Stimulated activated CD4-positive, alpha-beta T cell treated with anti-CD3 and anti-CD28 coated beads, Interleukin-12 subunit alpha, Interleukin-12 subunit beta, amount 100 ng/mL, for 48 hours (primary cell): ENCODE measurements at regions not wholly inside any gene's neighbourhood (a gene's known extent, or its start where the extent isn't known, plus 50 kb on each side); places are given as distances from the start of the nearest gene placed in this dataset.

Experiments used
- DNase-seq, 3 donors: peaks; one replicate each; pipeline ENCODE4 v3.0.0-alpha.2; 2020; ENCODE audit warnings: low read depth in 2 of 3, low spot score in 1 of 3

DNA sequence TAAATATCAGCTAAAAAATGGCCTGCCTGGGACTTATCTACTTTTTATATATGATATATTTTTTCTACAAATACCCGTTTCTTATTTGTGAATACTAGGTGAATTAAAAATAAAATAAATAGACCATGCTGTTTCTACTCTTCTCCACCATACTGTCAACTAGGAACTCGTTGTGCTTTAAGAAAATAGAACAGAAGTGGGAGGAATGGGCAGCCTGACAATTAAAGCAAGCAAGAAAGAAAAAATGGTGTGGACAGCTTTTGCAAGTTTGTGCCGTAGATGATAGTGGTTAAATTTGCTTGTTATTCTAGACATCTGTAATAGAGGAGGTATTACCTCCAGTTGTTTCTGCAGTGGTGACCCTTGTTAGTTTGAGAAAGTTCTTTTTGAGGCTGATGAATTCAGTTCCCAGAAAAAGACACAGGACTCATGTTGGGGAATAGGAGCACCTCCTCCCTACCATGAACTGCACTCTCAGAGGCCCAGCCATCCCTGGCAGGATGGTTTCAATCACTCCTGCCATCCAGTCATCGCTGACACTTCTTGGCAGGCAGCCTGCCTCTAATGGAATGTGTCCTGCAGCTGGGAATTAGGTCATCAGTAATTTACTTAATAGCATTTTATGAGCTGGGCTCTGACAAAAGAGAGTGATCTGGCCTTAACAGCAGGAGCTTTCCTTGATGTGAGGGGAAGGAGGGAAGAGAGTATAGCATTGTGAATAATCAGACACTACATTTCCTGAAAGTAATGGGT lies 105.0 kb upstream of the GAP43 start:
- DNase-seq = no peak

DNA sequence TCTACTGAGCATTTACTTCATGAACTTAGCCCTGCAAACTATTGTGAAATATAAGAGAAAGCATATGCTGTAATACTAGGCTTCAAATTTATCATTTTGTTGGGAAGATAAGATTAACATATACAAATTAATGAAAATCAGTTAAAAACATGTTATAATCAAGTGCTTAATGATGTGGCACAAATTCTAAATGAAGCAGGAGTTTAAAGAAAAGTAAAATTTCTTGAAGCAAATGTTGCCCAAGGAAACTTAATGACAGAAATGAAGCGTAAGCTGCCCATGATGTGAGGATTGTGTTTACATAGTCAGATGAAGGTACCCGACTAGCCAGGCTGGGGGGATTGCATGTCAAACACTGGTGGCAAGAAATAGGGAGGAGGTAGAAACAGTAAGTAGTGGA lies 103.1 kb upstream of the GAP43 start:
- DNase-seq = no peak

DNA sequence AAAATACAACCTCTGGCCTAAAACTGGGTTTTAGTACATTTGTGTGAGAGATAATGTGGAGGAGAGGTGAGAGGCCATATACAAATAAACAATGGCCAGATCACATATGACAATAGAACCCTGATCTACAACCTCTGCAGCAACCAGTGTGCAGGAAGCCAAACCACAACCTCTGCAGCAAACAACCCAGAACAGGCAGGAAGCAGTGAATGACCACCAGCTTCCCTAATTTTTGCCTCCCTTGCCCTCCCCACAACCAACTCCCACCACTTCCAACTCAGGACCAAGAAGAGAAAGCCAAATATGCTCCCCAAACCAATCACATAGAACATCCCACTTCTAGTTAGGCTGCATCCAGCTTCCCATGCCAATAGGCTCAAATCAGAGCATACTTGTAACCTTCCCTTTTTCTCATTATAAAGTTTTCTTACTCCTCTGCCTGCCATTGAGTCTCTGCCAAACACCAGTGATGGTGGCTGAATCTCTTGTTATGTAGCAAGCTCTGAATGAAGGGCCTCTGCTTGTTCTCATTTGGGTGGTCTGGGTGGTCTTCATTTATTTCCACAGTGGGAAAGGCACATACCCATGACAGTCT lies 102.6 kb upstream of the GAP43 start:
- no peak for DNase-seq

DNA sequence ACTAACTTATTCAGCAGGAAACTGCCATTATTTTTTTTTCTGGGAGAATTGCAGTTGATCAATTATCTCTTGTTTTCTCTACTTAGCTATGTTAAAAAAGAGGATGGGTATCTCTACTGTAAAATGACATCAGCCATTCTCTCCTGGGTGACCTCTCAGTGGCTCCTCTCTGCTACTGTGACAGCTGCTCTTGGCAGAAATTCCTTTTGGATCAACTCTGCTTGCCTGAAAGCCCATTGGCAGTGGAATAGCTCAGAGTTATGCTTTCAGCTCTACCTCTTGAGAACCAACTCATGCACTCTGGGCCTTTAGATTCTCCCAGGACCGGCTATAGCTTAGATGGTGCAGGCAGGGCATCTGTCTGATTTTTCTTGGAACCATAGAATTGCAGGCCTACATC lies 99.9 kb upstream of the GAP43 start:
- no peak for DNase-seq

DNA sequence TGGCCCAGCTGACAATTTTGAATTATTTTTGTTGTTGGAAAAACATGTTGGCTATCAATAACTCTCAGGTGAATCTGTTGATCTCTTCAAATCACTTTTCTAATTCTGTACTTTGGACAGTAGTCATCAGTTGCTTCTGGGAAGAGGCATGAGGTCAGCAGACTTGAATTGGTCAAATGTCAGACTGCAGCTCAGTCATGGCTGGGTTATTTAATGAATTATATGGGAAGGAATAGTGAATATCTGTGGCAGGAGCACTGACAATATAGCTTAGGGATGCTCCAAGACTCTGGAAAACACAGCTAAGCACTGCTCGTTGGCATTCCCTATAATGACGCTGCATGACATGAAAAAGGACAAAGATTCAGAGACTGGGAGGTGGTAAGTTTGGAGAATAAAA lies 98.8 kb upstream of the GAP43 start:
- DNase-seq = no peak

DNA sequence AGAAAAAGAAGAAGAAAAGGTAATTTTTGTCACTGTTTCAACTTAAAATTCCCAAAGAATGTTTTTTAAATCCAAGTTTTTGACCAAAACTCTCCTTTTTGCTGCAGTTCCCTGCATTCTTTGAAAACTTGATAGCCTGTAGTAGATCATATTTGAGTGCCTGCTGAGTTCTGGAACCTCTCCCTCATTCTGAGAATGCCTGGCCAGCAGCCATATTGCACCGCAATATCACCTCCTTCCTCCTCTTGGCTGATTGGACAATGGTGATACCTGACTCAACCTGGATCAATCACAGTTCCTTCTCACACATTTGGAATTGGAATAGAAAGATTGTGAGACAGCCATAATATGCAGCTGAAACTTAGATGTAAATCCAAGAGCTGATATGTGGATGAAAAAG lies 97.6 kb upstream of the GAP43 start:
- DNase-seq = no peak

DNA sequence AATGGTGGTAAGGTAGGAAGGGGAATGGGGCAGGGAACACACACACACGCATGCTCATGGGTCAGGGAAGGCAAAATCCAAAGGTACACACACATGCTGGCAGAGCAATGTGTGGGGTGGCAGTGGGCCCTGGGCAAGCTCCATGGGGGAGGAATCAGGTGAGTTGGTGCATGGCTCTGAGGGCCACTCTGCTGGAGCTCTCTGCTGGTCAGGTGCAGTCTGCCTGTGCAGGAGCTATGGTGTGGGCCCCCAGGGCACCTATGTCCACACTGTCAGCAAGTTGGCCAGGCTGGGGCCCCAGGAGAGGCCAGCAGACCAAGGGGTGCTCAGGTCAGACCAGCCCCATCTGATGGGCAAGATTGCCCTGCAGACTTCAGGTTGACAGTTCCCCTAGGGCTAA lies 90.1 kb upstream of the GAP43 start:
- DNase-seq = no peak

DNA sequence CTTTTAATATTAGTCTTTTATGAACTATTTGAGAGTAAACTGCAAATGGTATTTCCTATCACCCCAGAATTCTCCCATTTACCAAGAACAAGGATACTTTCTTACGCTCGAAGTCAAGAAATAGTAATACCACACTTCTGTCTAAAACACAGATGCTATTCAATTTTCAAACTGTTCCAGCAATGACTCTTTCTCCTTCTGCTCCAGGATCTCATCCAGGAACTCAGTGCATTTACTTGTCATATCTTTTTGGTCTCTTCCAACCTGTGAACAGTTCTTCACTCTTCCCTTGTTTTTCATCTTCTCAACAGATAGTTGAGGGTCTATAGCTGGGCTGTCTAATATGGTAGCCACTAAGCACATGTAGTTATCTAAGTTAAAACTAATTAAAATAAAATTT lies 87.1 kb upstream of the GAP43 start:
- DNase-seq = no peak

DNA sequence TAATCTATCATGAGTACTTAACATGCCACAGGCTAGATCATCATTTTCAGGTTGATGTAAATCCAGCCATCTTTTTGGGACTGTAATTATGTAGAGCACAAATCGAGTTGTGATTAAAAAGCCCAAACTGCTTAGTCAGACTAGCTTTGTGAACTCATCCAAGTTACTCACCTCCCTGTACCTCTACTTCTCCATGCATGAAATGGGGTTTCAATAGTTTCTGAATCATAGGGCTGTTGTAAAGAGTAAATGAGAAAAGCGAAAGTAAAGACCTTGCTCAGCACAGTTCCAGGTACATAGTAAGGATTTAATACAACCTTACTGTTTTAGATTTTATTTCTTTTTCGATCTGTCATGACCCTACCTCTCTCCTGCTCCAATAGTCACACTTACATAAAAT lies 85.6 kb upstream of the GAP43 start:
- DNase-seq = no peak

DNA sequence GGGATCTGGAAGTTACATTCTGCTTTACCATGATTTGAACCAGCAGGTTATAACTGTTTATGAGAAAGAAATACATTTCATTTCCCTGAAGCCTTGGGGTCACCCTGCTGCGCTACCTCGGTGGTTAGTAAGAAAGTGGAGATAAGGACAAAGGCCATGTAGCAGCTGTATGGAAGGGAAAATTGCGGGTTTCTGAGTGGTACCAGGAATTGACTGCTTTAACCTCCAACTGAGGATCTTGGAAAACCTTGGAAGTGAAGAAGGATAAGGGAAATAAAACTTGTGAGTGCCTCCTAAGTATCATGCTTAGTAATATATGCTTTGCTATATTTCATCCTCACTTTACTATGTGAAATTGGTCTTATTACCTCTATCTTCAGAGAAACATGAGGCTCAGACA lies 76.1 kb upstream of the GAP43 start:
- DNase-seq = no peak

DNA sequence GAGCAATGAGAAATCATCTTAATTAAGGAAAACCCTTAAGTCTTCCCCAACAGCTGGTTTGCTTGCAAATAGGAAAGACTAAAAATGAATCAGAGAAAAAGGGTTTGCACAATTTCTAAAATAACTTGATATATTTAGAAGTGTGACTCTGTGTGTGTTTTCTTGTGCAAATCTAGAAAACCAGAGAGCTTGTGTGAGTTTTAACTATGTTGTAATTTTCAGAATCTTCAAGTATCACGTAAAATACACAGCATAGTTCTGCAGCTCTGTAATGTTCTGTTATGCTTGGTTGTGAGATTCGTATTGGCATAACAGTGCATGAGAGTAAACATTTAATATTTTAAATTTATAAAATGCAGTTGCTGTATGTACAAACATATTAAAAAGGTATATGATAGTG lies 74.7 kb upstream of the GAP43 start:
- DNase-seq = no peak

DNA sequence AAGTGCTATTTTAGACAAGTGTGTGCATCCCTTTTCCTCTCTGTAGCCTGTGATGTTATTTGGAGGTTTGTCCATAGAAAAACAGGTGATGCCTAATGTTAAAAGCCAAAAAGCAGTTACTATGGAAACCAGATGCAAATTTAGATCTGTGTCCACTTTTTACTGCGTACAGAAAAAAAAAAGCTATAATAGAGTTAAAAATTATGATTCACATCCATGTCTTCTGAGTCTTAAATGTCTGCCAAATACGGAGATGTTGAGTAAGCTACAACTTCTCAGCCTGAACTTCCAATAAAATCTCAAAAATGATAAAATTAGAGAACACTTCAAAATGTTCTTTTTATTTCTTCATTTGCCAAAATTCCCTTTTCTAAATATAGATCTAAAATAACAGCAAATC lies 74.2 kb upstream of the GAP43 start:
- no peak for DNase-seq

DNA sequence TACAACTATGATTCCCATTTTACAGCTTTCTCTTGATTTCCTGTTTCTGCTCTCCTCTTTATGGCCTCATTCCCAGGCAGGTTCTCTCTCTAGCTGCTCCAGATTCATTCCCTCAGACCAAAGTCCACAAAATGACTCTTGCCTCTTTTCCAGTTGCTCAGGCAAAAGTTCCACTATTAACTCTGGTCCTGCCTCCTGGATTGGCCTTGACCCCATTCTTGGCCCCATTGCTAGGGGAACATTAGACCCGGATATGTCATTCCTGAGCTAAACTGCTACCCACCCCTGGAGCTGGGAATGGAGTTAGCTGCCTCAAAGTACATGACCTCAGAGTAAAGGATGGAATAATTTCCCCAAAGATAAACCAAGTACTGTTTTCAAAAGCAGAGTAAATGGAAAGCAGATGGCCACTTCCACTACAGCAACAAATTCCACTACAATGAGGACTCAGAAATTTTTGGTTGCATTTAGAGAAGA lies 73.0 kb upstream of the GAP43 start:
- no peak for DNase-seq

DNA sequence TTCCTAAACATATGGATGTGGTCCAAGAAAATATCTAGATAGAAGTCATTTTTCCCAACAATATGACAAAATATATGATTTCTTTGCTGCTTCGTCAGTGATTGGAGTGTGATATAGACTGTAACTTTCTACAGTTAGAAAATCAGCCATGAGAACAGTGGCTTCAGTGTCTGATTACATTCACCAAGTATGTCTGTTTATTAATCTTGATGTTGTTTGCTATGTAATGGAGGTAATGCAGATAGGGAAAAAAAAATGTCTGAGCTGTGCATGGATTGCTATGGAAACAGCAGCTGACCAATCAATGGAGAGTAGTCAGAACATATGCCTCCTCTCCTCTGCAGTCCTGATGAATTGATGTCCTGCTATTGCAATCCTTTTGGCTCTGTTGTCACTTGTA lies 72.3 kb upstream of the GAP43 start:
- DNase-seq = no peak

DNA sequence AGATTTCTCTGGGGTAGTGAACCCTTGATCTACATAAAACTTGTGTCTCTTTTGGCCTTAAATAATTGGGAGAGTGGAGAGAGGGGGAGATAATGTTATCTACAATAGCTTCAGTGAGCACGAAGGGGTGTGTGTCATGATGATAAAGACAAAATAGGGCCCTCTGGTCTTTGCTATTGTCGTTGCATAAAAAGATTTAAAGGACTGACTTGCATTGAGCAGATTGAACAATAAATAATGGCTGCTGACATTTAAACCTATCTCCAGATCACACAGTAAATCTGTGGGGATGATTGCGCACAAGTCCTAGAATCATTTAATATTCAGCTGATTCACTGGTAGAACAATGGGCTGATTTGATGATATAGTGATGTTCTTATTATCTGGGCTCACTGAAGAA lies 71.3 kb upstream of the GAP43 start:
- DNase-seq = no peak

DNA sequence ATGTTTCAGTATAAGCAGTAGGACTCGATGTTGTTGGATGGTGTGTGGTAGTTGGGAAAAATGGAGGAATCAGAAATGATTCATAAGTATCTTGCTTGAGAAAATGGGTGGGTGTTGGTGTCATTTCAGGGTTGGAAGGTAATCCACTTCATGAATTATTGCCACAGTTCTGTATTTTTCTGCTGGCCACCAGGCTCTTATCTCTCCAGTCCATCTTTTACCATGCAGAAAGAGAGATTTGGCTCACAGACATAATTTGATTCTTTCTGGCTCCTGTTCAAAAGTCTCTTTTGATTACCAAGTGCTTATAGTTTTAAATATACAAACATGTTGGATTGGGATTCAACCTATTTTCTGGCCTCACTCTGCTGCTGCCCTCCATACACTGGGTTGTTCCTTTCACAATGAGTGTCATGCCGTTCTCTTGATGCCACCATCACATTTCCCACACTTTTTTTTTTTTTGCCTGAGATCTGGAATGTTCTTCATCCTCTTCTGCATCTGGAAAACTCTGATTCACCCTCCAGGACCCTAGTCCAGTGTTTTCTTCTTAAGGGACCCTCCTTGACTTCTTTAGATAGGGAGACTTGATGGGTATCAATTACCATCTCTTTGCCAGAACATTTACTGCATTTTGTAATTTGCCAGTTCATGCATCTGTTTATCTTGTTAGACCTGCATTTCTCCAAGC lies 69.4 kb upstream of the GAP43 start:
- DNase-seq = no peak

DNA sequence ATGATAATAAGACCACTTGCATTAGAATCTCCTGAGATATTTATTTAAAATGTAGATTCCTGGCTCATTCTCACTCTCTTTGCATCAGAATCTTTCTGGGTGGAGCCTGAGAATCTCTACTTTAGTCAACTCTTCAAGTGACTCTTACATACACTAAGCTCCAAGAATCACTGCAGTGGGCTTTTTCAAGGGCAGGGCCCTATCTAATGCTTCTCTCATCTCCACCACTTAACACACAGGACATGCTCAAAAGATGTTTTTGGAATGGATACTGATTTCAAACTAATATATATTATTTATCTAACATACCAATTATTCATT lies 68.9 kb upstream of the GAP43 start:
- no peak for DNase-seq

DNA sequence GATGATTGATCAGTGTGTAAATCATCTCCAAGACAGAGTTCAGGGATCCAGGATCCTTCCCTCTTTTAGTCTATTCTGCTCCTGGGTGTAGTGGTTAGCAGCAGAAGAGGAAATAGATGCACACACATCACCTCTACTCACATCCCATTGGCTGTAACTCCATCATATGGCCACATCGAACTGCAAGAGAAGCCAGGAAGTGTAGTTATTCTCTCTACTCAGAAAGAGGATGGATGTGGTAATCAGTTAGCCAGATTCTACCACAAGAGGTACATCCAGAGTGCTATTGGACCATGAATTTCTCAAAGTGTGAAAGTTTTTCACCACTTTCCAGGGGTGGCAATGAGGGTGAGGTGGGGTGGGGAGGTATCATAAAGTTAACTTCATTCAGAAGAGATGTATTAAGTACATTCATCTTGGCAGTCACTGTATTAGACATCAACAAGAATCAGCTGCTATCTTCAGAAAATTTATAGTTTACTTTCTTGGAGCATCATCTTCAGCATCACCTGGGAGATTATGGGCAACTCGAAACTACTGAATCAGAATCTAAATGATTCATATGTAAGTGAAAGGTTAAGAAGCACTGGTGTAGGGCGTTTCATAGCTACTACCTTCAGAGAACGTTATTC lies 60.6 kb upstream of the GAP43 start:
- DNase-seq = no peak

DNA sequence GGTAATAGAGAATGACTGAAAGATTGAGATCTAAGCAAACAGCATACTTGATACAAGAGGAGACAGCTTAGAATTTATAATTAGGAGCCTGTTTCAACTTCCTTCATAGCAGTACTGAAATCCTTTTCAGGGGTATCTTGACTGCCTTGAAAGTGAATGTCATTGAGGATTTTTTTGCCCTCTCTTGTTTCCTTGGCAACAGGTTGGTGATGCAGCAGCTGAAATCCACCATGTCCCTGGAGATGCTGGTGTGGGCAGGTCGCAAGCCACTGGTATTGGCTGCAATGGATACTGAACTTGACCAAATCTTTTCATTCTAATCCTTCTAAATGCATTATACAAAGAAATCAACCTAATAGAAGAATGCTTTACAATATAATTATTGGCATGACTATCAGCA lies 59.3 kb upstream of the GAP43 start:
- DNase-seq = no peak

DNA sequence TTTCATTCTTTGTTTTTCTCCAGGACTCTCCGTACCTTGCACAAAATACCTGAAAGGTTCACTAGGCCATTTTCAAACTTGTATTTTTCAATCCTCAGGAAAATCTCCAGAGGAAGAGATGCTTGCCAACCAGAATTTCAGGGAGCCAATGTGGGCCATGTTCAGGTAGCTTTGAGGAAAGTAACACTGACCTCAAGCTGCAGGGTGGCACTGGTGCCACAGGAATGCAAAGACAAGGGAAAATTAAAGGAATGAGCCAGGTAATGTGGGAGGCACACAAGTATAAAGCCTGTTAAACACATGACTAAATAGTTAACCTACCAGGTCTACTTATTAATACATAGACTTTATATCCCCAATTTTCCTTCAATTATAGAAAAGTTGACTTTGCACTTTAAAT lies 51.9 kb upstream of the GAP43 start:
- DNase-seq = no peak
